HG03280 (cell line): ENCODE measurements at regions not wholly inside any gene's neighbourhood (a gene's known extent, or its start where the extent isn't known, plus 50 kb on each side); places are given as distances from the start of the nearest gene placed in this dataset.

Experiments
- ATAC-seq: cut with Tn5 transposase; IDR thresholded peaks from one replicate; pipeline ENCODE4 v1.9.1; 2021; ENCODE audit warnings: mild to moderate bottlenecking, moderate library complexity; ENCODE audit not compliant: unreplicated experiment

DNA sequence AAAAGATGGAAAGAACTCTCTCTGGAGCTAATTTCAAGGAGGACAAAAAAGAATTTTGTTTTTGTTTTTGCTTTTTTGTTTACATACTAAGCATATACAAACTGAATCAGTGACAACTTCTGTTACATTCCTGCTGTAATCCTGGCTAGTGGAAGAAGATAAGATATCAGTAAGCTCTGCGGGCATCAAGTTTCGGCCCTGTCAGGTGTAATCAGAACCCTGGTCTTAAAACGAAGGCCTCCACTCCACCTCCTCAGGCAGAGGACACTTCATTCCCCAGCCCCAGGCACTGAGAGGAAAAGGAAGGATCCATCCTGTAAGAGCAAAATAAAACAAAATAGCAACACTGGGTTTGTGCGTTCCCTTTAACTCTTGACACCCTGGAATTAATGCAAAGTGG lies 88.9 kb upstream of the ARHGAP29 start:
- ATAC-seq, result no peak

DNA sequence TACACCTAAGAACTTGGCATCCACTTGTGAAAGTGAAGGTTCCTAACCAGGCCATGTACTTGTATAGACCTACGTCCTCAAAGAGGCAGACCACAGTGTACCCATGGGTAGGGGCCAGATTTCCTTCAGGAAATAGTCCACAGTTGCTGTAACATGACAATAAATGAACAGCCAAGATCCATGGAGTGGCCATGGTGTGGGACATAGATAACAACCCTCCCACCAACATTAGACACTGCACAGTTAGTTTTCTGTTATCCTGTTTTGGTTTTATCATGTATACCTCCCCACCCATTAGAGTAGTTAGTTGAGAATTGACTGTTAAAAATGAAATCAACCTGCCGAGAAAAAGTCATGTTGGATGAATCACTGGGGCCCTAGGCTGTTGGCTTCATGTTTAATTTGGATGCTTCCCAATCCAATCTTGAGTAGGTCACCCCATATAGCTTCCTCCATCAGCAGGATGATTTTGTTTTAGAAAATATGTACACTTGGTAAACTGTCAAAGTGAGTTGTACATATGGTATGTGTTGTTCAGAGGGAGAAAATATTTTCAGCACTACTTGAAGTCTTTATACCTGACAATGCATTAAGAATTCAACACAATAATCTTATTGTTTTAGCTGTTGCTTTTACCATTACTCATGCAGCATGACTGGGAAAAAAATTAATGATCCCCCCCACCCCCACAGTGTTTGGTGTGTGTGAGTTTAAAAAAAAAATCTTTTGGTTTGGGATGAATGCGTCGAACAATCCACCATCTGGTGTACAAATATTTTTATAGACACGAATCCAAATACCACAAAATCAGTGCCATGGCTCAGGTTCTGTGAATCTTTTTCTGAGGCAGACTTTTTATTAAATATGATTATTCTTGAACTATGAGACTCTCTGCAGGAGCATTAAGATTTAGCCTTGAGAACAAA lies 88.3 kb upstream of the ARHGAP29 start:
- ATAC-seq, result no peak

GRCh38 chr1:94324178-94324544 lies 86.8 kb upstream of the ARHGAP29 start:
- ATAC-seq, result no peak

- no peak for ATAC-seq
Observed at GRCh38 chr1:94323311-94324177, 86.2 kb upstream of the ARHGAP29 start.

GRCh38 chr1:94322696-94323095 lies 85.3 kb upstream of the ARHGAP29 start:
- ATAC-seq, result no peak

- ATAC-seq, result no peak
Observed at GRCh38 chr1:94321662-94322061, 84.3 kb upstream of the ARHGAP29 start.

GRCh38 chr1:94319319-94320102 lies 82.1 kb upstream of the ARHGAP29 start:
- no peak for ATAC-seq

- ATAC-seq, result no peak
Observed at GRCh38 chr1:94318505-94319030, 81.2 kb upstream of the ARHGAP29 start.

GRCh38 chr1:94317790-94318188 lies 80.4 kb upstream of the ARHGAP29 start:
- ATAC-seq, result no peak

GRCh38 chr1:94316836-94317789 lies 79.7 kb upstream of the ARHGAP29 start:
- ATAC-seq, result no peak

DNA sequence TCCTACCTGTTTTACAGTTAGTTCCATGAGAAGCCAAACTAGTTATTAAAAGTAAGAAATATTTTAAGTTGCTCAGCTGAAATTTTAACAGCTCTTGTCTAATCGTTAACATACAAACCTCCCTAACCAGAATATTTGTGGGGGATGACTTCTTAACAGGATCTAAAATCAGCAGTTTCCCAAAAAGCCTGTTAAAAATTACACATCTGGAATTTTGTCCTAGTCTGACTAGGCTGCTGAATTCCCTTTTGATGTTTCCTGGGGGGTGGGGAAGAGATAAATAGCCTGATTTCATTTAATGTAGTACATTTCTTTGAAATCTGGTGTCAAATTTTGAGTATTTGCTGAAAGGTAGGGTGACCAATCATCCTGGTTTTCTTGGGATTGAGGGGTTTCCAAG lies 78.8 kb upstream of the ARHGAP29 start:
- no peak for ATAC-seq

DNA sequence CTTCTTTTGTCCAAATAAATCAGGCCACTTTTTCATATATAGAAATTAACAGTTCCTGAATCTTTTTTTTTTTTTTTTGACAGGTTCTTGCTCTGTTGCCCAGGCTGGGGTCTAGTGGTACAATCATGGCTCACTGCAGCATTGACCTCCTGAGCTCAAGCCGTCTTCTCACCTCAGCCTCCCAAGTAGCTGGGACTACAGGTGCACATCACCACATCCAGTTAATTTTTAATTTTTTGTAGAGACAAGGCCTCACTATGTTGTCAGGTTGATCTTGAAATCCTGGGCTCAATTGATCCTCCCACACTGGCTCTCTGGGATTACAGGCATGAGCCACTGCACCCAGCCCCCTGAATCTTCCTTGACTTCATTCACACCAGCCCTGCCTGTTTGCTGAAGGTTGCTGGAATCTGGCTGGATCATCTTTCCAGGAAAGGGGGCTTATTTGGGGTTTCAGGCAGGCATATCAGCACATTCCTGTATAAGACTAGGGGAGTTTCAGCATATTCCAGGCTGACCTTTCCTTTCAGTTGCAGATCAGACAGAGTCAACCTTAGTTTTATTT lies 78.2 kb upstream of the ARHGAP29 start:
- ATAC-seq, result no peak

- ATAC-seq, result no peak
Observed at GRCh38 chr1:94314222-94314858, 77.0 kb upstream of the ARHGAP29 start.

GRCh38 chr1:94310570-94311270 lies 73.3 kb upstream of the ARHGAP29 start:
- no peak for ATAC-seq

DNA sequence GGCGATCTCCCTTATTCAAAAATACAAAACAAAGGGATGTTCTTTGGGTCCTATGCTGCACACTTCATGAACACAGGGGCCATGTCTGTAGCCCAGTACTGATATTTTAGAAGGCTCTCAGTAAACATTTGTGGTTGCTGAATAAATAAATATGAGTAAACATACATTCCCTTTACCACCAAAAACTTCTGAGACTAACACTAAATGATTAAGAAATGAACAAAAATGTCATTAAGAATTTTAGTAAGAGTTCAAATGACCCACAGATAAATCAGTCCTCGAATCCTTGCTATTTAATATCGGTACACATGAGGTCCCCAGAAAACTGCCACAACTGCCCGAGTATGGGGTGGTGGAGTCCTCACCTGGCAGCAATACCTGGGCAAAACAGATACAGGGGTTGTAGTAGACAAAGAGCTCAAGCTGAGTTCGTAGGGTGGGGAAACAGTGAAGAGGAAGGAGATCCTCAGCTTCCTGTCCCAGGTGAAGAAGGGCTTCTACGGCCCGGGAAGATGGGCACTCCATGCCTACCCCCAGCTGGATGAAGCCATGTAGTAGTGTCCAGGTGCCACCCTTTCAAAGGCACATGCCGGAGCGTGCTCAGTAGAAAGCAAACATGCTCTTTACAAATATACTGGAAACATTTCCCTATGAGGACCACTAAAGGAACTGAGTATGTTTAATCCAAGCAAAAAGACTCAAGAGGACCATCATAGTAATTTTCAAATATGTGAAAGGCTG lies 72.6 kb upstream of the ARHGAP29 start:
- ATAC-seq, result no peak

- no peak for ATAC-seq
Observed at GRCh38 chr1:94309216-94309615, 71.8 kb upstream of the ARHGAP29 start.

DNA sequence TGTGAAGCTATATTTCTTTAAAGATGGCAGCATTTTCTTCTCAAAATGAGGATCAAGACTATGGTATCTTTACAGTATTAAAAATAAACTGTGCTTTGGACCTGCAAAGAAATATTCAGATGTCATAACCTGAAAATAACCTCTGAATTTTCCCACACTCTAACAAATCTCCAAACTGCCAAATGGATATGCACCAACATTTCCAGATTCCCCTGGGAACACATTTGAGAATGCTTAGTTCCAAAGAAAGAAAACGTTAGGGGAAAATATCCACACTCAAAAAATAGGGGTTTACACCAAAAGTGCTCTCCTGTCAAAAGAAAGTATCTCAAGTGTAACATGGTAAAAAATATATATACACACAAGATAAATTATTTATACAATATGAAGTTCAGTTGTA lies 69.1 kb upstream of the ARHGAP29 start:
- ATAC-seq, result no peak

DNA sequence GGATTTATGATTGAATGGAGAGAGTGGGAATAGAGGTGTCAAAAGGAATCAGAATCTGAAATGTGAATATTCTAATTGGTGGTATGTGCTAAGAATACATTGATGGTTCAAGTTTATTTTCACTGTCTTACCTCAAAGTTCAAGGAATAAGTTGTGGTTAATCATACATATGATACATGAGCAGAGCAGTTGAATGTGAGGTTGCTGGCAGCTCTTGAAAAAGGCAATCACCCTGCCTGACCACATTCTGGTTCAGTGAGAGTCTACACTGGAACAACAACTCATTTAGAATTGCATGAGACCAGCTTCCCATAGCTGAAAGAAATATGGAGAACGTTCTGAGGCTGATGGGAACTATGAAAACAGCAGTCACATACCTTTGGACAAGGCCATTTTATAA lies 68.3 kb upstream of the ARHGAP29 start:
- ATAC-seq, result no peak
